D341Med (cell line): ENCODE measurements at regions not wholly inside any gene's neighbourhood (a gene's known extent, or its start where the extent isn't known, plus 50 kb on each side); places are given as distances from the start of the nearest gene placed in this dataset.
"Not testable (repeated sequence)": the region's sequence is repeated elsewhere in the genome, so short reads cannot be mapped to it uniquely, and the experiment has no call there.

ENCODE experiments used
- DNase-seq: peaks from one replicate; pipeline ENCODE4 v3.0.0; 2012; ENCODE audit warnings: low spot score

DNA sequence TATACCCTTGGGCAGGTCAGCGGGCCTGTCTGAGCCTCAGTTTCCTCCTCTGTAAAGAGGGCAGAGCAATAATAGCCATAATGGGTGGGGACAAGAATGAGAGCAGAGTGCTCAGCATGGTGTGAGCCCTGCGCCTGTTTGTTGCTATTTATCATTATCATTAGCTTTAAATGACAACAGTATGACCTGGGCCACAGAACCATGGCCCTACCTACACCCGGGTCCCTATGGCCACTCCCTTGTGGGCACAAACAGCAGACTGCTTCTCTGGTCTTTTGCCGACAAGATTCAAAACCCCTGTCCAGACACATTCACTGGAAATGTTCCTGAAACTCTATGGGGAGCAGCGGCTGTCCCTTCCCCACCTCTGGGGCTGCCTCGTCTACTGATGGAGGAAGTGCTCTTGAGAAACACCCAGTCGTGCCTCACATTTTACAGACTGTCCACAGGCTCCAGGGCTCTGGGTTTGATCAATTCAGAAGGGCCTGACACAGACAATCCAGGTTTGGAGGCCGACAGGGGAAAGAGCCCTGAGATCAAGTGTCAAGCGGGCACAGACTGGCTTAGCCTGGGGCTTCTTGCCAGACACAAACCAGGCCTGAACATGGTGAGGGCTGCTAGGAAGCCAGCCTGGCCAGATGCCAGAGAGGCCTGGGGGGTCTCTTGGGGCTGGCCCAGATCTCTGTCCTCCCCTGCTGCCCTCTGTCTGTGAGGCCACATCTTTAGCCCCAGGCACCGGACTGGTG is 112.5 kb upstream of the CD82 start:
- no peak for DNase-seq

DNA sequence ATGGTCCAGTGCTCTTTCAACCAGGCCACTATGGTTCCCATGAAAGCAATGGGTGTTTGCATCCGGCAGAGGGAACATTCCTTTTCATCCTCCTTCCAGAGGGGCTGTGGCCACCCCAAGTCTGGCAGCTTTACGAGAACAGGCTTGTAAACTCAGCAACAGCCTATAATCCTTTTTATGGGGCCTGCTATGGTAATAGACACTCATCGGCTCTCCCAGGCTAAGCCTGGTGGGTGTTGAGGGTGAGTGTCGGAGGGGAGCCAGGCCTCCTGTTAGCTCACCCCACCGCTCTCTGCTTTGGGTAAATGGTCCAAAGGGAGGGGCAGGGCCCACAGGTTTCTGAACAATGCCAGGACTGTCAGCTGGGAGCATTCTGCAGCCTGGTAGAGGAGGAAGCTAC is 111.6 kb upstream of the CD82 start:
- no peak for DNase-seq

DNA sequence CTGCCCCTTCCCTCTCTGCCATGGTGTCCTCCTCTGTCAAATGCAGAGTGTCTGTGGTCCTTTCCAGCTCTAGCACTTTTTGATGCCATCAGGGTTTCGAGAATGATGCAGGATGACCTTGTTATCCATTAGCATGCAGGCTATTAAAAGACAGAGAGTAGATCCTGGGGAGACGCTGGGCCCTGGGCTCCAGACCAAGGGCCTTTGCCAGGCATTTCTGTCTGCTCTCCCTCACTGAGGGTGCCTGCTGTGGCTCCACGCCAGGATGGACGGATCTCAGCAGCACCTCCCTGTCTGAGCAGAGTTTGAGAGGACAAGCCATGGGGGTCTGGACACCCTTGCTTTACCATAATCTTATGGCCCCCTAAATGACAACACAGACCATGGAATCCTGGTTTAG is 110.8 kb upstream of the CD82 start:
- DNase-seq, result no peak

DNA sequence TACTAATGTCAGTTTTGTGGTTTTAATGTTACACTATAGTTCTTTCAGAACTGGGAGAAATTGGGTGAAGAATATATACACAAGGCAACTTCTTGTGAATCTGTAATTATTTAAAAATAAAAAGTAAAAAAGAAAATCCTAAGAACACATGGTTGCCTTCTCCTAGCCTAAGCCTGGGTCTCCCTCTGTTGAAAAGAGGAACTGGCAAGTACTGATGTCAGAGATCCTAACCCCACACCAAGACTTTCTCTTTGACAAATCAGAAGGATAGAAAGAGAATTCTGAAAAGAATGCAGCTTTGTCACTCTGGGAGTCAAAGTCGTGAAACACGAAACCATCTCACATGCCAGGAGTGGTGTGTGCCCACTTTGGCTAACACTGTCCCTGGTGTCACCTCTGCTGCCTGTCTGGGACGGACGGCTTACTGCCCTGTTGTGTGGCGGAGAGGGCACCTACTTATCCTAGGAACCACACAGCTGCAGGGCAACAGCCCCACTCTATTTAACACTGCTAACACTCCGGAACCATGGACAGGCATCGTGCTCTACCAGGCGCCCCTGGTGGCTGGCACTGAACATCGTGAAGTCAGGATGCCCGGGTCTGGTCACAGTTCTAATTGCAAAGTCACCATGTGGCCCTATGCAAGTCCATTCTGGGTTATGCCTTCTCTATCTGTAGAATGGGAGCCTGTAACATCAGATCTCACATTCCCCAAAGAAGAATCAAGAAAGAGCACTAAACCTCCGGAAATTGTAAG is 108.7 kb upstream of the CD82 start:
- DNase-seq, result no peak

DNA sequence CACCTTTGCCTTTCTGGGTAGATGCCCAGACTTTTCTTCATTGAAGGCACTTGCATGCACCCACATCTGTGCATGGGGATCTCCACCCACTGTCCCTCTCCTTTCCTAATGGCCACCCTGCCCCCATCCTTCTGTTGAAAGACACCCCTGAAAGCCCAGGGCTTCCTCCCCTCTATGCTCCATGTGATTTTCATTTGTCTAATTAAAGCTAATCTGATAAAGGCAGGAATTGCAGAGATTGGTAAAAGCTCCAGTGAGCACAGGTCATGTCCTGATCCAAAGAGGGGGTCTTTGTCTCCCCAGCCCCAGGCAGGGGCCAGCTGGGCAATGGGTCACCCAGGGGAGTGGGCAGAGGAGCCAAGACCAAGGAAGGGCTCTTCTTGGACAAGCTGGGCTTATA is 107.6 kb upstream of the CD82 start:
- no peak for DNase-seq

DNA sequence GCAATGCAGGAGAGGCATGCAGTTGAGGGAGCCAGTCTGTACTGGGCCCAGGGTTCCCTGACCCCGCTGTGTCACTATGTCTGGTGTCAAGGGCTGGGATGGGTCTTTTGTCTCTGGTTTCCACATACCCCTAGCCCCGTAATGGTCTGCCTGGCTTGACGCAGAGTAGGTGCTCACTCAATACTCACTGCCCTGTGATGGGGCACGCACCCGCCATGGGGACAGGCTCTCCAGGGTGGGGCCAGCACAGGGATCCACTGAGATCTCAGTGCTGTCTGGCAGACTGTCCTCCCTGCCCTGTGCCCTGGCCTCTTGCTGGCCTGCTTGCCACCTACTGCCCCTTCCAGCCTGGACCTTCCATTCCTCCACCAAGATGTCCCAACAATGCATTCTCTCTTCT is 101.7 kb upstream of the CD82 start:
- no peak for DNase-seq

DNA sequence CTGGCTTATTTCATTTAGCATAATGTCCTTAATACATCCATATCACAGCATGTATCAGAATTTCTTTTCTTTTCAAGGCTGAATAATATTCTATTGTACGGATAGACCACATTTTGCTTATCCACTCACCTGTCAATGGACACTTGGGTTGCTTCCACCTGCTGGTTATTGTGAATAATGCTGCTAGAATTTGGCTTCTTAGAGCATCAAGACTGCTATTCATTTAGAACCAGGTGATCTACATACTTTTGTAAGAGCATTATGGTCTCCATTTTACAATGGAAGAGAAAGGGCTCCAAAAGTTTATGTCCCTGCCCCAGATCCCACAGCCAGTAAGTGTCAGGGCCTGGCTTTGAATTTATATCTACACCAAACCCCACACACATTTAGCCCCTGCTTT is 100.7 kb upstream of the CD82 start:
- DNase-seq, result no peak

DNA sequence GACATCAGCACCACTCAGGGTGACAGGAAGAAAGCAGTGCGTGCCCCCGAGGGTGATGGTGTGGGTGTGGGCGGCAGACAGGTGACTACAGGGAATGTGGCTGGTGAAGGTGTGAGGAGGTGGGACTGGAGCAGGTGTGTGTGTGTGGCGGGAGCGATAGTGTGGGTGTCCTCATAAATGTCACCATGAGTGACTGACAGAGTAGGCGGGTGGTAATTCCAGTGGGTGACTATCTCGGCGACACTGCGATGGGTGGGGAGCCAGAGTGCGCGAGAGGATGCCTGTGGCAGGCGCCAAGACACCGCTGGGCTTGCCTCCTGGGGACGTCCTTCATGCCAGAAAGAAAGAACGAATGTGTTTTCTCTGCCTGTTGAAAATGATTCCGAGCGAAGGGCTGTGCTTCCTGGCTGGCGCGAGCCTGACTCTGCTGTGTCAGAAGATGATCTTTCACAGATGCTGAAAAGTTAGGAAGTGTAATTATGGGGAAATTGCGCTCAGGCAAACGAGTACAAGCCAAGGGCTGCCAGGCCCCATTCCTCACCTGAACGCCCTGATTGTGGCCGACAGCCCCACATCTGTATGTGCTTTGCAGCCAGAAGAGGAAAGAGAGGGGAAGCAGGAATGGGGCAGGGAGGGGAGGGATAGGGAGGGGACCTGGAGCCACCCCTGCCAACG is 98.8 kb upstream of the CD82 start:
- DNase-seq, result no peak

DNA sequence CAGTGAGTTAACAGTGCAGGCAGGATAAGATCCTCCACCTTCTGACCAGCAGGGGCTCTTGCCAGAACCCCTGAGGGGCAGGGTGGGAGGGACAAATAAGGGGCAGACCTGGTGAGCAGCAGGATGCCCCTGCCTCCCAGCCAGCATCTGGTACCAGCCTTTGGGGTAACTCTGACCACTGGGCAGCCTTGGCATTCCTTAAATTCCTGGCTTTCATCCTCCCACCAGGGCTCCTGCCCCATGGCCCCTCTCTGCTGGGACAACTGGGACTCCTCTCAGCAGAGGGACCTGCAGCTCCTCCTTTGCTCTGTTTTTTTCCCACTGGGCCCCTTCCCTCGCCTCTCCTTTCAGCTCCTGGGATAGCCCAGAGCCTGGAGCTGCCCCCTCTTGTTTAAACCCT is 98.0 kb upstream of the CD82 start:
- no peak for DNase-seq

DNA sequence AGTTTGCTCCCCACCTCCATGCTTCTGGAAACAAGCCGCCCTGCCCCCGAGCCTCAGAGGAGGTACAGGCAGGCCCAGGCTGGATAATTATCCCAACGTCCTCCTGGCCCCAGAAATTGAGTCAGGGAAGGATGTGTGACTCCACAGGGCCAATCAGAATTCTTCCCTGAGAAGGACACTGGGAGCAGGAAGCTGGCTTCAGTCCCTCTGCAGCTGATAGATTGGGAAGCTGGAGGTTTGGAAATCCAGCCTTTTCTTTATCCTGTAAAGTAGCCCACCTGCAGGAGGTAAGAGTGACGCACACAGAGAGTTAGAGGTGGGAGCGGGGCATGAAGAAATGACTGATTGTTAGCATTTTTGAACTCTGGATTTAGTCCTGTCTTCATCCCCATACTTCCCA is 97.5 kb upstream of the CD82 start:
- DNase-seq, result no peak

DNA sequence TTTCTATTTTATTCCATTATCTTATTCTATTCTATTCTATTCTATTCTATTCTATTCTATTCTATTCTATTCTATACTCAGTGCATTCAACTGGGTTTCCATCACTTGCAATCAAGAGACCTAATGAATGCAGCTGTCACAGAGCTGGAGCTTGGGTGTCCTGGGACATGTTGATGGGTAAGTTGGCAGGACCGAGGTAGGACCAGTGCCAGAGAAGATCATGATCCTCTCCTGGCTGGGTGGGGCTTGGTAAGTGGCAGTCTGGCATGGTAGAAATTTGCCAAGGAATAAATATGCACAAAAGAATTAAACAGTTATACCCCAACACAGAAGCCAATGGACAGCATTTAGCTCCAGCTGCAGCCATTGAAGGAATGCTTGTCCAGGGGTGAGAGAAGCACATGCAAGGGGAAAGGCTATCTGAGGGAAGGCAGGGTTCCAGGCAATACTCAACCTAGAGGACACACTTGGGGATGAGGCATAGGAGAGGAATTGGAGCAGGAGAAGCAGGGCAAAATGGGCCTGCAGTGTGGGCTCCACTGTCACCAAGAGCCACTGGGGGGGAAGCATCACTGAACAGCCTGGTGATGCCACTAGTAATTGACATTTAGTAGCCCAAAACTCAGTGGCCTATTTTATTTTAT is 97.0 kb upstream of the CD82 start:
- DNase-seq, result no peak

DNA sequence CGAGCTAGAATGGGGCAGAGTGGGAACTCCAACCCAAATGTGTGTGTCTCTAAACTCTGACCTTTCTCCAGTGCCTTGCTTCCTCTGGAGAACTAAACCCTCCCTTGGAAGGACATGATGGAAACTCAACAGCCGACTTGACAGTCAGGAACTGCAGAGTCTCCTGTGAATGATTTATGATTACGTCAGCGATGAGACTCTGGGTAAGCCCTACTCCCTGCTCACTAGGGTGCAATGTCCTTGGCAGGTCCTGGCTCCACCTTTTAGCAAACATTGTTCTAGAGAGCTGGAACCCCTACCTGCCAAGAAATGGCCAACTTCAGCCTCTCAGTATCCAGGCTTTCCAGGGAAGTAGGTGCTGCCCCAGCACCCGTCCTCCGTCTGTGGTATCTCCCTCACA is 96.1 kb upstream of the CD82 start:
- no peak for DNase-seq

DNA sequence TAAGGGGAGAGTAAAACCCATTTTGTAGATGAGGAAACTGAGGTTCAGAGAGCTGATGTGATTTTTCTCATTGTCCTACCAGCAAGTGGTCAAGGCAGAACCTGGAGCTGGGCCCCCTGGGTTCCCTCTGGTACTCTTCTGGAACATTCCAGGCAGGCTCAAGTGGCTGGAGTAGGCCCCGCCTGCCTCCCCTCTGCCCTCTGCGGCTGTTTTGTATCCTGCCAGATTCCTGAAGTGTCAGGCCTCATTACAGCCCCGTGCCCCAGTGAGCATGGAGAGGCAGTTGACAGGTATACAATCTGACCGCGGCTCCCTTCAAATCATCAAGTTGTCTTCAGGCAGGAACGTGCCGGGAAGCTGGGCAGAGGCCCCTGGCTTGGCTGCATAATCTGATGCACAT is 94.6 kb upstream of the CD82 start:
- DNase-seq, result no peak

DNA sequence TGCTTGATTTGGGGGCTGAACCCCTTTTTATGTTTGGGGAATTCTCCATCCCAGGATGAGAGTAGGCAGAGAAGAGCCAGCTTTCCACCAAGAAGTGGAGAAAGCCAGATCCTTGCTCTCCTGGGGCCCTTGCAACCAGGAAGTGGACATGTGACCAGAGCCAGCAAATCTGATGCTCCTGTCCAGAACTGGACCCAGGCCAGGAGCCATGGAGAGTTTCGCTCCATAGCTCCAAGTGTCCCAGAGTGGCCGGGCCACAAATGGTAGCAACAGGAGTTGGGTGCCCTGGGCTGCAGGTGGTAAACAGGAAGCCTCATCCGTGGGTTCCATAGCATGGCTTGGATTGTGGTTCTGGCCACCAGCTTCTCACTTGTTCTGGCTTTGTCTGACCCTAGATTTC is 93.9 kb upstream of the CD82 start:
- no peak for DNase-seq

DNA sequence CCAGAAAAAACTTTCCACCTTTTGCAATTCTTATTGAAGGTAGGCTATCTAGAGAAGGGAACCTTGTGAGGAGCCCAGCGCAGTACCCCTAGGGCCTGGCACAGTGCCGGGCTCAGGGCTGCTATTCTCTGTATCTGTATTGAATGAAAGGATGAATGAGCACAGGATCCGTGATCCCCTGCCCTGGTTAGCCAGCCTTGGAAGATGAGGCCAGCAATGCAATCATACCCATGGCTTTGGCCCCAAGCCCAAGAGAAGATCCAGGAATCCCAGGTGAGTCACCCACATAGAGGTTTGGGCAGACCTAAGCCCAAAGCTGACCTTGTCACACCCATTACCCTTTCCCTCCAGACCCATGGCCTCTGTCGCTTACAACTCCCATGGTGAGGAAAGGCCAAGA is 92.5 kb upstream of the CD82 start:
- DNase-seq, result no peak

DNA sequence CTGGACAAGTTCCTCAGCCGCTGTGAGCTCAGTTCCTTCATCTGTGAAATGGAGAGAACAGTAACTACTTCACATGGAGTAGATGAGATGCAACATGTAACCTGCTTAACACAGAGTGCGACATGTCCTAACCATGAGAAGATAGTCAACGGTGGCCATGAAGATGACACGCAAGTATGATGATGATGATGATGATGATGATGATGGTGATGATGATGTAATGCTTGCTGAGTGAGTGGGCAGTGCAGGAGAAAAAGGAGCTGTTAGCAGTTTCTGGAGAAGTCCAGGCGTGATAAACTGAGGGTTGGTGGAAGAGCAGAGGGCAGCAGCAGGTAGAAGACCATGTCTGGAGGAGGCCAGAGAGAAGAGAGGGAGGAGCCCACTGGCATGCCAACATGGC is 90.8 kb upstream of the CD82 start:
- DNase-seq, result no peak

DNA sequence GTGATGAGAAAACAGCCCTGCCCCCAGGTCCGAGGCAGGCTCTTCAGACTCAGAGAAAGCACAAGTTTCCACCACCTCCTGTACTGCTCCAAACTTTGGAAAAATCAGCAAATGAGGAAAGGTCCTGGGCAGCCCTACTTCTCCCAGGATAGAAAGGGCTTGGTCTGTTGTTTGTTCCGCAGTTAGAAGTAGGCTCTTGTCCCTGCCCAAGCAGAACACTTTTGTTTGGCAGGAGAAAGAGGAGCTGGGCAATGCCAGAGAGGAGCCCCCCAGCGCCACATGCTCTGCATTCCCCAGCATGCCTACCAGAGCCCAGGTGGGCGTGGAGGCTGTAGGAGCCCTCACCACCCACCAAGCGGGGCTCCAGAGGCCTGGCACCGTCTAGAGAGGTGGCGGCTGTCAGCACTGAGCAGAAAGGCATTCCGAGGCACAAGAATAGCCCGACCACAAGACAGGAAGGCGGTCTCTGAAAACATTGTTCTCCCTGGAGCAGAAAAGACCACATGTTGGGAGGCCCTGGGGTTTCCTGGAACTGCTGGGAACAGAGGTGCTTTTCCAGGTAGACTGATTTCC is 90.3 kb upstream of the CD82 start:
- DNase-seq, result no peak

DNA sequence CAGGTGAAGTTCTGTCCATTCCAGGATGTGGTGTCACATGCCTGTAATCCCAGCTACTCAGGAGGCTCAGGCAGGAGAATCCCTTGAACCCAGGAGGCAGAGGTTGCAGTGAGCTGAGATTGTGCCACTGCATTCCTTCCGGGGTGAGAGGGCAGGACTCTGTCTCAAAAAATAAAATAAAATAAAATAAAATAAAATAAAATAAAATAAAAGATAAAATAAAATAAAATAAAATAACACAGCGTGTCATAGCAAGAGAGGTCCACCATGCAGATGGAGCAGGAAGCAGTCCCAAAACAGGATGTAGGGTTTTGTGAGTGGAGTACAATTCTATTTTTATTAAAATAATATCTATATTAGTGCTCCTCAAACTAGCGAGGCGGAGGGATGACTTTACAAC is 83.1 kb upstream of the CD82 start:
- not testable (repeated sequence) for DNase-seq

DNA sequence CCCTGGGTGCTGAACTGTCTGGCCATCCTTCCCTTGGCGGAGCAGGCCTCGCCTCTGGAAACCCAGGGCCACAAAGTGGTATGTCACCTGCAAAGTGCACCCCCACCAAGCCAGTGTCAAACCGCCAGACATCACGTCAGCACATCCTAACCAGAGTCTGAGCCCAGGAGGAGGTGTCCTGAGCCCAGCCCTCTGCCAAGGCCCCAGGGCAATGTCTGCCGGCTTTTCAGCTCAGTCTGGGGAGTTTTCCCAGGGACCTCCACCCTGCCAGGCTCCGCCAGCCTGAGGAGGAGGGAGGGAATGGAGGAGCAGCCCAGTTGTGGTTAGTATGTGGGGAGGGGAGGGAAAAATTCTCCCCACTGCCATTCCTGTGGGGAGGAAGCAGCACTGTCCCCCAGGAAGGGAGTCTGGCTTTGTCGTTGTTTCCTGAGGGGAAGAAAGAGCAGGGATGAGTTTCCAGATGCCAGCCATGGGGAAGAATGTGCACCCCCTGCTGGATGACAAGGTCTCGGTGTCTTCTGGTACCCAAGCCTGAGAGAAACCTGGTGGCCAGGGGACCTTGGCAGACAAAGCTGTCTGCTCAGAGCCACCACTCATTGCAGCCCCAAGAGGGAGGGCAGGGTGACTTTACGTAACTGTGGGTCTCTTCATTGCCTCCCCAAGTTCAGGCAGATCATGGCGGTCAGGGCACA is 81.4 kb upstream of the CD82 start:
- DNase-seq, result peak; percentile 52

DNA sequence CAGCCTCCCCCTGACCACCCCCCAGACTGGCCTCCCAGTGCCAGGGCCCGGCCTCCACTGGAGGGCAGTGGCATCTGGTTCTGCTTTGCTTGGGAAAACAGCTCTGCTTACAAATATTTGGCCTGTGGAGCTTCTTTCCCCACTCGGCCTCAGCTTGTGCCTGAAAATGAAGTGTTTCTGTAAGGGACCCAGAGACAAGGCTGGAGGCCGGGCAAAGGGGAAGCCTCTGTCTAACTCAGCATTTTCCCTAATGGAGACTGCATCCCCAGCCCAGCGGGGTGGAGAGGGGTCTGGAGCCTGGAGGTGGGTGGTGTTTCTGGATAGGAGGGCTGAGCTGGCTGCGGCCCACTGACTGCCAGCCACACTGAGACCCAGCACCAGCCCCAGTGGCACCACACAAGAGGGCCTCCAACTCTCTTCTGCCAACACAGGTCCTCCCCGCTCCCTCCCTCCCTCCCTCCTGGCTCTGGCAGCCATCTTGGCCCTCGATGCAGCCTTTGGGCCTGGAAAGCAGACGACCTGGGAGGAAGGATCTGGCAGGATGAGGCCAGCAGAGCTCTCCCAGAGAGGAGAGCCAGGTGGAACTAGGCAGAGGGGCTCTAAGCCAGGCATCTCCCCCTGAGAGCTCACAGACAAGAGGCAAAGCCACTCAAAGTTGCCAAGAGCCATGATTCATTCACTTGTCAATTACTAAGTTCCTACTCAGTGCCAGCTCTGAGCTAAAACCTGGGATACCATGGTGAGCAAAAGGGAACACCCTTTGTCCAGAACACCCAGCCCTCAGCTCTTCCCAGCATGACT is 77.1 kb upstream of the CD82 start:
- DNase-seq, result no peak

DNA sequence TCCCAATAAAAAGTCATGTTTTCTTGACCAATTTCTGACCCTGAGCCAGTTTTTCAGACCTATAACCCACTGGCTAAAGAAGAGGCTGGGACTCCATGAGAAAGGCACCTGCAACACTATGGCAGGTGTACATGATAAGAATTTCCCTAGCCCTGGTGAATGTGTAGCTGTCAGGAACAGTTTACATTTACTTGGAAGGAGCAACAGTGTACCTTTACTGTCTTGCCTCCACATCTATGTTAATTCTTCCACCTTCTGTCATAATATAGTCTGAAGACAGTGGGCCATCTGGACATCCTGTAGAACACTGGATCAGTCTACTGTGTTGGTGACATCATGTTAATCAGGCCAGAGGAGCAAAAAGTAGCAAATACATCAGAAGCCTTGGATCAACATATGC is 72.1 kb upstream of the CD82 start:
- no peak for DNase-seq
